ENCODE measurements at regions not wholly inside any gene's neighbourhood (a gene's known extent, or its start where the extent isn't known, plus 50 kb on each side); places are given as distances from the start of the nearest gene placed in this dataset.

GRCh38 chr5:17763301-17763700 lies 129.0 kb downstream of the TAF11L14 start:
- TF ChIP-seq POLR2A (IDR thresholded peaks at IDR 0.05) (no peak), CTCF (IDR thresholded peaks at IDR 0.05) (no peak)

Measured in Peyer's patch (tissue), 4 donors.